Natural killer cell (primary cell): ENCODE measurements at regions not wholly inside any gene's neighbourhood (a gene's known extent, or its start where the extent isn't known, plus 50 kb on each side); places are given as distances from the start of the nearest gene placed in this dataset.
"Not testable (repeated sequence)": the region's sequence is repeated elsewhere in the genome, so short reads cannot be mapped to it uniquely, and the experiment has no call there.

Experiments used
- ATAC-seq, 3 donors: fragments of 150-1000 bp in 2 of 3; fragments of 200-7000 bp in 1 of 3; cut with Tn5 transposase; 1 replicate in 1 of 3; 2 replicates in 2 of 3; pipeline ENCODE4 v1.10.0; 2021; ENCODE audit warnings: mild to moderate bottlenecking in 2 of 3, moderate library complexity in 2 of 3
- DNase-seq, 2 donors: peaks; one replicate each; pipeline versions ENCODE4 v3.0.0 to v3.0.0-alpha.2; 2013 to 2021; ENCODE audit warnings: mixed read lengths in 1 of 2
- H3K27ac ChIP-seq: one replicate; pipeline ENCODE4 v1.5.1; 2013; ENCODE audit warnings: mild to moderate bottlenecking, low read length
- H3K27me3 ChIP-seq: one replicate; pipeline ENCODE4 v1.6.1; 2013; ENCODE audit warnings: low read length; ENCODE audit not compliant: control insufficient read depth, insufficient read depth
- H3K36me3 ChIP-seq: one replicate; pipeline ENCODE4 v1.6.1; 2013; ENCODE audit warnings: low read length; ENCODE audit not compliant: control insufficient read depth, insufficient read depth
- H3K4me1 ChIP-seq: one replicate; pipeline ENCODE4 v1.6.1; 2013; ENCODE audit warnings: low read length; ENCODE audit not compliant: control insufficient read depth, insufficient read depth
- H3K4me3 ChIP-seq: one replicate; pipeline ENCODE4 v1.5.1; 2013; ENCODE audit warnings: low read length
- H3K9me3 ChIP-seq: one replicate; pipeline ENCODE4 v1.6.1; 2013; ENCODE audit warnings: low read length; ENCODE audit not compliant: control insufficient read depth, insufficient read depth
- H3K27ac Mint-ChIP-seq, 2 donors: one replicate each; pipeline ENCODE4 v1.8.0; 2022; ENCODE audit warnings: mild to moderate bottlenecking in 2 of 2, mixed read lengths in 2 of 2, moderate library complexity in 1 of 2
- H3K27me3 Mint-ChIP-seq, 2 donors: one replicate each; pipeline ENCODE4 v1.8.0; 2022; ENCODE audit warnings: low read depth in 2 of 2, mixed read lengths in 2 of 2
- H3K36me3 Mint-ChIP-seq: one replicate; pipeline ENCODE4 v1.8.0; 2022; ENCODE audit warnings: mixed read lengths
- H3K4me1 Mint-ChIP-seq, 2 donors: one replicate each; pipeline ENCODE4 v1.8.0; 2022; ENCODE audit warnings: mixed read lengths in 2 of 2
- H3K4me3 Mint-ChIP-seq: one replicate; pipeline ENCODE4 v1.8.0; 2022; ENCODE audit warnings: mild to moderate bottlenecking, moderate library complexity, mixed read lengths
- H3K9me3 Mint-ChIP-seq, 2 donors: one replicate each; pipeline ENCODE4 v1.8.0; 2022; ENCODE audit warnings: mixed read lengths in 2 of 2
- WGBS: methylation state at CpG from one replicate; pipeline ENCODE4 v1.1.7; 2013; ENCODE audit warnings: missing lambda C conversion rate; ENCODE audit not compliant: insufficient coverage; 5-methylcytosine and 5-hydroxymethylcytosine counted together
- intact Hi-C: fragments of 100-400 bp; cut with micrococcal nuclease; formaldehyde crosslinking; loops from one replicate; pipeline ENCODE4 v1.14.2; 2022

DNA sequence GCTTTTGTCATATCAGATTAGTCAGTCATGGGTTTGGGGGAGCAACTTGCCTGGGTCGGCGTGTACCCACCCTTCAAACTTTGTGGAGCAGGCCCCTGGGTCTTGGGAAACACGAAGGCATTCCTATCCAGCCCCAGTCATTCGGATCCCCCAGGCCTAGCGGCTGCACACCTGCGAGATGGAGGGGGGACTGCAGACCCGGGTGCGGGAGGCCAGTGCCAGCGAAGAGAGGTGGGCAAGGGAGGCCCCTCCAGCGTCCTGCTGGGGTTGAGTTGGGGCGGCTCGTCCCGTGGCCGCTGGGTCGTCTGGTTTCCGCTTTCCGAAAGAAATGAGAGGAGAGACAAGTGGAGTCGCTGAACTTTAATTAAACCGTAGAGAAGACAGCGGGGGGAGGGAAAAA, 112.2 kb upstream of the FOXD4L5 start:
- H3K36me3 ChIP-seq, H3K27me3 Mint-ChIP-seq, H3K27me3 ChIP-seq, H3K4me1 ChIP-seq, DNase-seq, H3K27ac ChIP-seq, H3K4me3 ChIP-seq, intact Hi-C loops, H3K4me1 Mint-ChIP-seq, H3K27ac Mint-ChIP-seq, H3K4me3 Mint-ChIP-seq, ATAC-seq: not testable (repeated sequence)
- peaks cover 14% of the 10 kb centered on the region for H3K9me3 ChIP-seq
- WGBS, result 88% methylated on average over 20 of the region's 20 CpGs
- peaks cover 7 to 20% of the 10 kb centered on the region in 2 donors for H3K9me3 Mint-ChIP-seq
- H3K36me3 Mint-ChIP-seq, result peaks cover 11% of the 10 kb centered on the region

DNA sequence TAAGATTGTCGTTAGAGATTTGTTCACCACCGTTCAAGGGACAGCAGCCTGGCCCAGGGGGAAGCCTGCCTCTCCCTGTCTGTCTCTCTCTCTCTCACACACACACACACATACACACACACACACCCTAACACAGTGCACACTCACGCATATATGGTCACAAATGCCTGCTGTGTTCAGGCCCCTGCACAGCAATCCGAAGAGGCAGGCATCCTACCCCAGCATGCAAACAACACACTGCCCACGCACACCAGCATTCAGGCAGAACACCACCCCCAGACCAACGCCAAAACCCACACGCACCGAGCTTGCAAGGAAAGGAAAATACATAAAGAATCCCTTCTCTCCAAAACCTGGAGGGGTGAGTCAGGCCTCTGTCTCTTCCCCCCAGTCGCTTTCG, 111.6 kb upstream of the FOXD4L5 start:
- DNase-seq, H3K27ac Mint-ChIP-seq, H3K27me3 ChIP-seq, H3K4me3 Mint-ChIP-seq, H3K27me3 Mint-ChIP-seq, intact Hi-C loops, H3K27ac ChIP-seq, H3K36me3 ChIP-seq, H3K4me1 Mint-ChIP-seq, ATAC-seq, H3K4me1 ChIP-seq, H3K4me3 ChIP-seq: not testable (repeated sequence)
- peaks cover 12% of the 10 kb centered on the region for H3K9me3 ChIP-seq
- H3K36me3 Mint-ChIP-seq, result peaks cover 11% of the 10 kb centered on the region
- 87% methylated on average over 10 of the region's 10 CpGs for WGBS
- H3K9me3 Mint-ChIP-seq, result peaks cover 7 to 20% of the 10 kb centered on the region in 2 donors

DNA sequence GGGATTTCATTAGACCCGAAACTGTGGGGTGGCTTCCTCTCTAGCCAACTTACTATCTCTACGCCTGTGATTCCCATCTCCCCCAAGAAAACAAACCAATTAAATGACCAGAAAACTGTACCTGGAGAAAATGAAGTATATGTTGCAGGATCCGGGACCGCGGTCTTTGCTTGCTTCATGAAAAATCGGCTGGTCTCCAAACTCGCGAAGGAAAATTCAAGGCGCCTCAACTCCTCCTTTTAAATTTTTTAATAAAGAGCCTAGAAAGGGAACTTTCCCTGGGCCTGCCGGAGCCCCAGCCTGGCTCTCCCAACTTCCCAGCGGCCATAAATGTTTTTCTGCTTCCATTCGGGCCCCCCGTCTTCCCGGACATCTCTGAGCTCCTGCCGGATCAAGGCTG, 110.8 kb upstream of the FOXD4L5 start:
- H3K4me3 Mint-ChIP-seq, H3K9me3 ChIP-seq, H3K36me3 ChIP-seq, H3K4me1 ChIP-seq, H3K27me3 ChIP-seq, H3K27me3 Mint-ChIP-seq, H3K4me3 ChIP-seq, ATAC-seq, intact Hi-C loops, H3K27ac Mint-ChIP-seq, H3K27ac ChIP-seq, H3K4me1 Mint-ChIP-seq, DNase-seq: not testable (repeated sequence)
- Mint-ChIP-seq H3K36me3 (peaks cover 16% of the 10 kb centered on the region), H3K9me3 (peaks cover 9 to 23% of the 10 kb centered on the region in 2 donors)
- no CpG with 5 or more reads among the region's 15 CpGs for WGBS

DNA sequence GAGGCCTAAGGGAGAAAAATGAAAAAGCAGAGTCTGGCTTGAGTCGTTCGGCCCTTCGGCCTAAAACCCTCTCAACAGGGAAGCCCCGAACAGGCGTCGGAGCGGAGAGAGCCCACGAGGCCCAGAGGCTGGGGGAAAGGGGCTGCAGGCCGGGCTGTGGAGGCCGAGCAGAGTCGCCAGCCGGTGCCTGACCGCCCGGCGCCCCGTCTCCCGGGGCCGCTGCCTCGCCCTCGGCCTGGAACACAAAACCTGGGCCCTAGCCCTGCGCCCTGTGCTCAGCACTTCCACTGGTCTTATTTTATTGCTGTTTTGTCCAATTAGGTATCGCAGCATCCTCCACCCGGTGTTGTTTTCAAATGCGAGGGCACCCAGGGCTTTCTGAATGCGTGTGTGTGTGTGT, 110.1 kb upstream of the FOXD4L5 start:
- DNase-seq, H3K36me3 ChIP-seq, H3K4me3 ChIP-seq, ATAC-seq, H3K4me1 ChIP-seq, intact Hi-C loops, H3K27me3 ChIP-seq, H3K4me3 Mint-ChIP-seq, H3K9me3 ChIP-seq, H3K27ac ChIP-seq, H3K27ac Mint-ChIP-seq, H3K27me3 Mint-ChIP-seq, H3K4me1 Mint-ChIP-seq: not testable (repeated sequence)
- 88% methylated on average over 16 of the region's 25 CpGs for WGBS
- Mint-ChIP-seq H3K9me3 (peaks cover 9 to 21% of the 10 kb centered on the region in 2 donors), H3K36me3 (peaks cover 17% of the 10 kb centered on the region)

DNA sequence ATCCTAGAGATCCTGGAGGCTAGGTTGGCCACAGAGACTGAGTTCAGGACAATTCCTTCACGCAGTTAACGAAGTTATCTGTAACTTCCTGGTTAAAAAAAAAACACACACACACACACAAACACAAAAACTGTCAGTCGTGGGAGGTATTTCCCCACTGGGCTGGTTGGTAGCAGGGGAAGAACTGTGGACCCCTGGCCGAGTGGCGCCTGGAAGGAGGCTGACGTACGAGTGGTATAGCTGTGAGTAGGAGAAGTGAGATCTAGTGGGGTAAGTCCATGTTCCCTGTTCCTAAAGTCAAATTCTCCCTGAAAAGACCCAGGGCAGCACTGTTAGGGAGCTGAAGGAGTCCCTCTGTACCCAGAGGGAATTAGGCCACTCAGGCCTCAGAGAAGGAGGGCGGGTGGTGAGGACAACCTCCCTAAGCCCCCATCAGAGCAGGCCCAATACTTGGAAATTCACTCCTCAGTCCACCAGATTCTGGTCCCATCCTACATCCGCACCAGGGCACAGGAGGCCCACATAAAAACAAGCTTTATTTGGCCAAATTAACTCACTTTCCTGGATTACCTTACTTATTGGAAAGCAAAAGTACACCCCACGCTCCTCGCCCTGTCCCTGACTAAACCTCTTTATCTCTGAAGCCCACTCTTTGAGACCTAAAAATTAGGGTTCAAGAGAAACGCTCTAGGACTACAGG, 108.3 kb upstream of the FOXD4L5 start:
- WGBS, result 84% methylated on average over 12 of the region's 12 CpGs
- H3K4me1 Mint-ChIP-seq, H3K27me3 Mint-ChIP-seq, H3K9me3 ChIP-seq, ATAC-seq, intact Hi-C loops, H3K27me3 ChIP-seq, H3K4me1 ChIP-seq, DNase-seq, H3K27ac Mint-ChIP-seq, H3K4me3 Mint-ChIP-seq, H3K27ac ChIP-seq, H3K4me3 ChIP-seq, H3K36me3 ChIP-seq: not testable (repeated sequence)
- Mint-ChIP-seq H3K36me3 (peaks cover 17% of the 10 kb centered on the region), H3K9me3 (peaks cover 7 to 21% of the 10 kb centered on the region in 2 donors)

DNA sequence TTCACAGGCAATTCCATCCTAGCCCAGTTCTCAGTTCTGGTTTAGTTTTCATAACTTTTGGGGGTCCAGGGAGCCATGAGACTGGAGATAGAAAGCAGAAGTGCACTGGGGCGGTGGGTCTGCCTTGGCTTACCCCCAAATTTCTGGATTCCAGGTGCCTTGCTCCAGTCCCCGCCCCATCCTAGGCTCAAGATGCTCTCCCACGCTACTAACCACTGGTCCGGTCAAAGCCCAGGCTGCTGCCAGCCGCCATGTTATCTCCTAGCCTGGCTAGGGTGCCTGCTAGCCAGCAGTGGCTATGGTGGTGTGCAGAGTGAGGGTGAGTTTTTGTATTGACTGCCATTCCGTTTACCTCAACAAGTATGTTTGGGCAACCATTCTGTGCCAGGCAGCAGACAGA, 107.6 kb upstream of the FOXD4L5 start:
- H3K27ac Mint-ChIP-seq, H3K27me3 Mint-ChIP-seq, H3K4me1 ChIP-seq, H3K4me3 ChIP-seq, H3K4me3 Mint-ChIP-seq, H3K36me3 ChIP-seq, H3K27me3 ChIP-seq, DNase-seq, H3K4me1 Mint-ChIP-seq, ATAC-seq, intact Hi-C loops, H3K9me3 ChIP-seq, H3K27ac ChIP-seq: not testable (repeated sequence)
- 86% methylated on average over 4 of the region's 6 CpGs for WGBS
- Mint-ChIP-seq H3K36me3 (peaks cover 13% of the 10 kb centered on the region), H3K9me3 (peaks cover 5 to 19% of the 10 kb centered on the region in 2 donors)

DNA sequence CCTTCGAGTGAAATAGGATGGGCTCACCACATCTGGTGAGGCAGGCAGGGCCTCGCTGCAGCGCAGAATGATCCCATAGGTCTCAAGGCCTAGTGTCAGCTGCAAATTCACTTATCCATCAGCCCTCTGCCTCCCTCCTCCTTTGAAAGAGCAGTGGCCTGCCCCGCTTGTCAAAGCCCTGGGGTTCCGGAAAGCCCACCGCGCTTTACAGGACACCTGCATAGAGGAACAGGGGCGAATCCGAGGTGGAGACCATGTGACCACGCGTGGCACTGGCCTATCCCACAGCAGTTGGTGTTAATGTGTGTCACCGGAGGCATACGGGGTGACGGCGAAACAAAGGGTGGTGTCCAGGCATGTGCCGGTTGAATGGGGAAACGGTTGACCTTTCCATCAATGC, 104.7 kb upstream of the FOXD4L5 start:
- WGBS, result 75% methylated on average over 14 of the region's 17 CpGs
- H3K27me3 Mint-ChIP-seq, H3K4me3 Mint-ChIP-seq, DNase-seq, H3K27ac ChIP-seq, H3K27me3 ChIP-seq, H3K36me3 Mint-ChIP-seq, H3K4me3 ChIP-seq, ATAC-seq, H3K27ac Mint-ChIP-seq, H3K36me3 ChIP-seq, H3K4me1 ChIP-seq, intact Hi-C loops, H3K4me1 Mint-ChIP-seq: not testable (repeated sequence)
- peaks cover 10% of the 10 kb centered on the region for H3K9me3 ChIP-seq
- peaks cover 5 to 12% of the 10 kb centered on the region in 2 donors for H3K9me3 Mint-ChIP-seq

DNA sequence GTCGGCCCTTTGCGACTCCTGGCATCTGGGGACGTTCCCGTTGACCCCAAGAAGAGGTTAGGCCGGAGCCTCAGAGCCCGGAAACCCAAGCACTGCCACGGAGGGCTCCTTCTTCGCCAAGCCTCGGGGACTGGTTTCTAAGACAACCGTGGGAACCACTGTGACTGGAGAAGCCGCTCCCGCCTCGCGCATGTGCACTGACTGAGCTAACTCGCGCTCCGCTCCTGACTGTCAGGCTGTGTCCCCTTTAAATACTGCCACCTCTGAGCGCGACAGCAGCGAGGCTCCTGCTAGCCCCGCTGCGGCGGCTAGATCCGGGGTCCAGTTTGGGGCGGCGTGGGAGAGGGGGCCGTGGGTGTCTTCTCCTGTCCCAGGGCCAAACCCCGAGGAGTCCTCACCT, 104.2 kb upstream of the FOXD4L5 start:
- intact Hi-C loops, H3K27me3 ChIP-seq, DNase-seq: not testable (repeated sequence)

More for the DNA sequence above, 104.2 kb upstream of the FOXD4L5 start:
- not testable (repeated sequence) for H3K27ac Mint-ChIP-seq, H3K36me3 Mint-ChIP-seq, H3K36me3 ChIP-seq, H3K27ac ChIP-seq, H3K4me1 ChIP-seq, H3K4me3 Mint-ChIP-seq, H3K4me3 ChIP-seq, H3K4me1 Mint-ChIP-seq, H3K27me3 Mint-ChIP-seq, ATAC-seq
- H3K9me3 Mint-ChIP-seq, result peaks cover 5 to 12% of the 10 kb centered on the region in 2 donors
- WGBS, result 92% methylated on average over 28 of the region's 28 CpGs
- H3K9me3 ChIP-seq, result peaks cover 10% of the 10 kb centered on the region
